ENCODE measurements at regions not wholly inside any gene's neighbourhood (a gene's known extent, or its start where the extent isn't known, plus 50 kb on each side); places are given as distances from the start of the nearest gene placed in this dataset.

GRCh38 chr12:24463375-24463774 lies 485.5 kb downstream of the BCAT1 start:
- no peak overlapping the region for H3K9ac ChIP-seq (ENCODE audit: low read length)
- TF ChIP-seq EZH2phosphoT487 (conservative IDR thresholded peaks at IDR 0.05; ENCODE audit: low read length) (no peak), CTCF (IDR thresholded peaks at IDR 0.05; ENCODE audit: insufficient read depth, low read length, poor library complexity, severe bottlenecking) (no peak)
- no peak overlapping the region for H3K4me2 ChIP-seq (ENCODE audit: low read depth, low read length, poor library complexity, severe bottlenecking)
- no peak overlapping the region for H2AFZ ChIP-seq (ENCODE audit: low read depth, low read length, severe bottlenecking)
- H3K9me2 ChIP-seq (replicated peaks; ENCODE audit: insufficient read depth, low read length) = no peaks in the 10 kb centered on the region
- H3K27ac ChIP-seq (ENCODE audit: low read depth, low read length) = no peak overlapping the region
- H3K9me3 ChIP-seq (ENCODE audit: insufficient read depth, low read length) = no peaks in the 10 kb centered on the region
- no peaks in the 10 kb centered on the region for H3K79me2 ChIP-seq (ENCODE audit: insufficient read depth, low read length)
- H4K20me1 ChIP-seq (ENCODE audit: low read depth, low read length) = no peaks in the 10 kb centered on the region
- no peaks in the 10 kb centered on the region for H3K36me3 ChIP-seq (ENCODE audit: low read length)
- no peak overlapping the region for H3K4me3 ChIP-seq (ENCODE audit: insufficient read depth, low read length, poor library complexity, severe bottlenecking)
- no peaks in the 10 kb centered on the region for H3K27me3 ChIP-seq (ENCODE audit: low read length)
- H3F3A ChIP-seq (ENCODE audit: insufficient read depth) = no peaks in the 10 kb centered on the region

- no peaks in the 10 kb centered on the region for H3K79me2 ChIP-seq (ENCODE audit: insufficient read depth, low read length)
- H4K20me1 ChIP-seq (ENCODE audit: low read depth, low read length) = no peaks in the 10 kb centered on the region
- no peaks in the 10 kb centered on the region for H3K36me3 ChIP-seq (ENCODE audit: low read length)
- no peak overlapping the region for H2AFZ ChIP-seq (ENCODE audit: low read depth, low read length, severe bottlenecking)
- H3K4me3 ChIP-seq (ENCODE audit: insufficient read depth, low read length, poor library complexity, severe bottlenecking) = no peak overlapping the region
- no peaks in the 10 kb centered on the region for H3K9me3 ChIP-seq (ENCODE audit: insufficient read depth, low read length)
- H3K9ac ChIP-seq (ENCODE audit: low read length) = no peak overlapping the region
- no peak overlapping the region for H3K27ac ChIP-seq (ENCODE audit: low read depth, low read length)
- no peaks in the 10 kb centered on the region for H3K27me3 ChIP-seq (ENCODE audit: low read length)
- H3K4me2 ChIP-seq (ENCODE audit: low read depth, low read length, poor library complexity, severe bottlenecking) = no peak overlapping the region
- TF ChIP-seq EZH2phosphoT487 (conservative IDR thresholded peaks at IDR 0.05; ENCODE audit: low read length) (no peak), CTCF (IDR thresholded peaks at IDR 0.05; ENCODE audit: insufficient read depth, low read length, poor library complexity, severe bottlenecking) (no peak)
- H3K9me2 ChIP-seq (replicated peaks; ENCODE audit: insufficient read depth, low read length) = no peaks in the 10 kb centered on the region
- no peaks in the 10 kb centered on the region for H3F3A ChIP-seq (ENCODE audit: insufficient read depth)
These were observed 486.0 kb downstream of the BCAT1 start for GRCh38 chr12:24462946-24463345.

GRCh38 chr12:24460506-24460905 lies 488.4 kb downstream of the BCAT1 start:
- H3K4me2 ChIP-seq (ENCODE audit: low read depth, low read length, poor library complexity, severe bottlenecking) = no peak overlapping the region
- no peaks in the 10 kb centered on the region for H3K9me2 ChIP-seq (replicated peaks; ENCODE audit: insufficient read depth, low read length)
- H3K79me2 ChIP-seq (ENCODE audit: insufficient read depth, low read length) = no peaks in the 10 kb centered on the region
- H3K27ac ChIP-seq (ENCODE audit: low read depth, low read length) = no peak overlapping the region
- H3K4me3 ChIP-seq (ENCODE audit: insufficient read depth, low read length, poor library complexity, severe bottlenecking) = no peak overlapping the region
- no peaks in the 10 kb centered on the region for H3K9me3 ChIP-seq (ENCODE audit: insufficient read depth, low read length)
- H3K36me3 ChIP-seq (ENCODE audit: low read length) = no peaks in the 10 kb centered on the region
- no peaks in the 10 kb centered on the region for H3K27me3 ChIP-seq (ENCODE audit: low read length)
- no peak overlapping the region for H3K9ac ChIP-seq (ENCODE audit: low read length)
- no peaks in the 10 kb centered on the region for H4K20me1 ChIP-seq (ENCODE audit: low read depth, low read length)
- TF ChIP-seq CTCF (IDR thresholded peaks at IDR 0.05; ENCODE audit: insufficient read depth, low read length, poor library complexity, severe bottlenecking) (no peak), EZH2phosphoT487 (conservative IDR thresholded peaks at IDR 0.05; ENCODE audit: low read length) (no peak)
- H2AFZ ChIP-seq (ENCODE audit: low read depth, low read length, severe bottlenecking) = no peak overlapping the region
- H3F3A ChIP-seq (ENCODE audit: insufficient read depth) = no peaks in the 10 kb centered on the region
